Suppressor macrophage treated with lipopolysaccharide for 1 hour (primary cell): ENCODE measurements at regions not wholly inside any gene's neighbourhood (a gene's known extent, or its start where the extent isn't known, plus 50 kb on each side); places are given as distances from the start of the nearest gene placed in this dataset.

Experiments
- DNase-seq, 3 donors: peaks; one replicate each; pipeline ENCODE4 v3.0.0-alpha.2; 2020 to 2022

DNA sequence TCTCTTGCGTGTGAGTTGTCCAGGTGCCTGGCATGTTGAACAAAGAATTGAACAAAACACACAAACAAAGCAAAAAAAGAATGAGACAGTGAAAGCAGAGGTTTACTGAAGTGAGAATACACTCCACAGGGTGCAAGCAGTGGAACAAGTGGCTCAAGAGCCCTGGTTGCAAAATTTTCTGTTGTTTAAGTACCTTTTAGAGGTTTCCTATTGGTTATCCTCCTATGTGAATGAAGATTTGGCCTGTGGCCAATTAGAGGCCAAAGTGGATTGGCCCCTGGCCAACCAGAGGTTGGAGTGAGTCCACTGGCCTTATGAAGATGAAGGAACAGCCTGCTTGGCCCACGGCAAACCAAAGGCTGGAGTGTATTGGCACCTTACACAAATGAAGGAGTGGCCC is 1188.5 kb upstream of the NRXN1 start:
- no peak for DNase-seq

DNA sequence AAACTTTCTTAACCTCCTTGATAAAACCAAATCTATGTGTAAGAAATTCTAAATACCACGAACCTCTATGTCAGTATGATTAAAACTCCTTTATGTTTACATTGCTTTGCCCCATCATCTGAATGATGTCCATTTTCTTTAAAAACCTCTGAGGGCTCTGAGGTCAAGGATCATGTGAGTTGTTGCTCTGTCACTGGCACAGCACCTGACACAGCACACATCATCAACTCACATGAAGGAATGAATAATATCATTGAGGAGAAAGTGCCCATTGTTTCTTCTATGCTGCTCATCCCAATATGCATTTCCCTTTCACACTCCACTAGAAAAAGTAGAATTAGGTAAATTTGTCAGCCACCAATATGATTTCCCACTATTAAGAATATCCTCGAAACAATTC is 1178.7 kb upstream of the NRXN1 start:
- DNase-seq, result no peak

DNA sequence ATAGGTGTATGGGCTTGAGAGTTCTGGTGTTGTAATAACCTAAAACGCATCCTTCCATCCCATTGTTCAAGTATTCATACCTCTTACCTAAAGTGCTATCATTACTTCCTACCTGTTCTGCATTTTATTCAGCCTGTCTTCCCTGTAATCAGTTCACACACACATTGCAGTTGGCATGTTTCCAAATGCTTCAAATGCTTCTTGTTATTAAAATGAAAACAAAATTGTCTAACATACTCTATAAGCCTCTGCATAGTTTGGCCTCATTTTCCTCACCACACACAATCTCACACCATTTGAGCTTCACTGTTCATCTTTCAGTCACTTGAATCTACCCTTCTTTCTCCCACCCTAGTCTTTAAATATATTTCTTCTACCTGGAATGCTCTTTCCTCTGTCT is 1178.2 kb upstream of the NRXN1 start:
- no peak for DNase-seq

DNA sequence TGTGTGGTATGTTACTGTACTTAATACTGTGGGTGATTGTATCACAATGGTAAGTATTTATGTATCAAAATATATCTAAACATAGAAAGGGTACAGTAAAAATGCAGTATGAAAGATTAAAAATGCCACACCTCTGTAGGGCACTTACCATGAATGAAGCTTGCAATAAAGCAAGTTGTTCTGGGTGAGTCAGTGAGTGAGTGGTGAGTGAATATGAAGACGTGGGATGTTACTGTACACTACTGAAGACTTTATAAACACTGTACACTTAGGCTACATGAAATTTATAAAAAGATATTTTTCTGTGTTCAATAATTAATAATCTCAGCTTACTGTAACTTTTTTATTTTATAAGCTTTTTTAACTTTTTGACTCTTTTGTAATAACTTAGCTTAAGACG is 1162.4 kb upstream of the NRXN1 start:
- no peak for DNase-seq

DNA sequence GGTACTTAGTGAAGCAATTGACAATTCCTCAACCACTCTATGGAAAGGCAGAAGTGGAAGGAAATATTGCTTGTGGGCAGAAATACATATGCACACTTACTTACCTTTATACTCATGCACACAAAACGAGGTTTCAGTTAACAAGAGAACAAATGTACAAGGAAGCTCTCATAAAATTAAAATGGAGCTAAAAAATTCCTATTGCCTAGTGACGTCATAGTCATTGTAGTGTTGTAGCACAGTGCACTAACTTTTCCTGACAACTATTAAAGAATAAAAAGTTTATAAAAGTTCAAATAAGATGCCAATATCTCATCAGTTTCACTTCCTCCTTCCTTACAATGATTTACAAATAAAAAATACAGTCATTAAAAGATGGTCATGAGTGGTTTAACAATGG is 1161.9 kb upstream of the NRXN1 start:
- no peak for DNase-seq

DNA sequence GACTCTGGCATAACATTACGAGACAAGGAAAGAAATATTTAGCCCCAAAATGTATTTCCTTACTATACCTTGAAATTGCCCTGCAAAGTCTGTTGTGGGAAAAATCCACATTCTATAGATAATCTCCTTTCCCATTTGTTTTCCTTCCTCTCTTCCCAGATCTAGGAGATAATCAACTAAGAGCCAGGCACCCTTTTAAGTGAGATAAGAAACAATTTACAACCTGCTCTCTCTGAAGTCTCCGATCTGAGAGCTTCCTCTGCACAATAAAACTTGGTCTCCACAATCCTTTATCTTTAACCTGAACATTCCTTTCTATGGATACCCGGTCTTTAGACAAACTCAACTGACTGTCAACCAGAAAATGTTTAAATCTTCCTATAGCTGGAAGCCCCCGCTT is 1160.7 kb upstream of the NRXN1 start:
- no peak for DNase-seq

DNA sequence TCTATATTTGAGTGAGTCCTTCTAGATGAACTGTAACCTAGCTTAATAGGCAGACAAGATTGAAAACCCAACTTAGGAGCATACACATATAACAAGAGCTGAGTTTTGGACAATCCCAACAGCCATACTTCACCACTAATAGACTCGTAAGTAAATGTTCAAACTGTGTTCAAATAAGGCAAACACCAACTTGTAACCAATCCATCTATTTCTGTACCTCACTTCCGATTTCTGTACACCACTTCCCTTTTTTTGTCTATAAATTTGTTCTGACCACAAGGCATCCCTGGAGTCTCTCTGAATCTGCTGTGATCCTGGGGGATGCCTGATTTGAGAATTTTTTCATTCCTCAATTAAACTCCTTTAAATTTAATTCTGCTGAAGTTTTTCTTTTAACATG is 1149.1 kb upstream of the NRXN1 start:
- no peak for DNase-seq

DNA sequence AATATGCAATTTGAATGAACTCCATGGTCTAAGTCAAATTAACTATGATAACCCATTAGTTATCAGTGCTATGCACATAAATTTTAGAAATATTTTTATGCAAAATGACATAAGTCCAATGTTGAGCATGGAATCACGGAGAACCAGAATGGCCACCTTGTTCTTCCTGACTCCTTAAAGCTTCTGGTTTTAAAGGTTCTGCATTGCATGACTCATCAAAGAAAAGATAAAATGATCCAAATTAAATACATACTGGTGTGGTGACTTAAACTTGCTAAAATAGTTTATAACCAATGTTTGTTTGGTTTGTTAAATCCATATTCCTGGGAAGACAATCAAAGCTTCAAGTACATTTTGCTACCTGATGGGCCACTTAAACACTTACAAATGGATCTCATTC is 1146.9 kb upstream of the NRXN1 start:
- no peak for DNase-seq

DNA sequence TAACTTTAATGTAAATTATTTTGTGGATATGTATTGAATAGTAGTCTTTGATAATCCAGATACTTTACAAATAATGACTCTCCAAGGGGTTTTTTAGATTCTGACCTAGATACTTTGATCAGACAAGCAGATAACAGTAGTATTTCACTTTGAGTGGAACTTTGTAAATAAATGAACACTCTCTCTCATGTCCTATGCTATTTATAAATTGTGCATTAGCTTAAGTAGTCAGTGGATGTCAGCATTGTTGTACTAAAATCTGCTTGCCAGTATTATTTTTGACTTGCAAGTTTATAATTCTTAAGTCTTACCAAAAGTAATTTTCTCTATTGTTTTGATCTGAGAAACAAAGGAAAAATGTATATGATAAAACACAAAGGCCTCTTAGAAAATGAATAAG is 1113.1 kb upstream of the NRXN1 start:
- DNase-seq, result no peak

DNA sequence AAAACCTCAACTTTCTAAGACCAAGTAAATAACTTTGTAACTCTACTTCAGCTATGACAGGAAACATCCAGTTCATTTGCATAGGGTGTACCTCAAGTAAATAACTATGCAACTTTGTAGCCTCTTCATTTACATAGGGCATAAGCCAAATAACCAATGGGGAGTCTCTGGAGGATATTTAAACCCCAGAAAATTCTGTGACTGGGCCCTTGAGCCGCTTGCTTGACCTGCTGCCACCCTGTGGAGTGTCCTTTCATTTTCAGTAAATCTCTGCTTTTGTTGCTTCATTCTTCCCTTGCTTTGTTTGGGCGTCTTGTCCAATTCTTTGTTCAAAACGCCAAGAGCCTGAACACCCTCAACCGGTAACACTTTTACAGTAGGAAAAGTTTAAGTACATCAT is 1112.7 kb upstream of the NRXN1 start:
- DNase-seq, result no peak

DNA sequence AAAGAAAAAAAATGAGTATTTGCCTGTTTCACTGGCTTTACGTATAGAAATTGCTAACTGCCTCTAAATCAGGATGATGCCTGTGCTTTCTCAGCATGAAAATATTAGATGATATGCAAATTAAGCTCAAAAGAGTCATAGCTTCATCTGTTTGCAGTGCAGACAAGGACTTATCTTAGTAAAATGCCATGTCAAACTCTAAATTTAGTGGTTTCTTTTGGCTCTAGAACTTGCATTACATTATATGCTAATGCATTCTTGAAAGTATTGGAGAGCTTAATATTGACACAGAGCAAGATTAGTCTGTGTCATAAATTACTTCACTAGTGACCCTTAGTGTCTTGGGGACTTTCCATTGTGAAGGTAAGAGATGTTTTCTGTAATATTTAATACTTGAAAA is 1109.1 kb upstream of the NRXN1 start:
- DNase-seq, result no peak

DNA sequence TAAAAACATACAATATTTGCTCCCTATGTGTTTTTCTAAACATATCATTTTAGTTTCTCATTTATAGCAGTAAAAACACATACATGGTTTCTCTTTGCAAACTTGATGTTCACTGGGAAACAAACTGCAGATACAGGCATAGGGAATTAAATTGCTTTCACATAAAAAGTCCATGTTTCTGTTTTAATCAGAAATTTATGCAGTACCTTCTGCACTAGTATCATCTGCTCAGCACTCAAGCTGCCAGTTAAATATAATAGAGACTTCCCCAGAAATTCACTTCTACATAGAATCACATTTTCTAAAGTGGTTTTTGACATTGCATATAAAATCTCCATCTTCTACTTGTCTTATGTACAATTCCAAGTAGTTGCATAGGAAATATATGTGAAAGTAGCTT is 1107.3 kb upstream of the NRXN1 start:
- DNase-seq, result no peak

DNA sequence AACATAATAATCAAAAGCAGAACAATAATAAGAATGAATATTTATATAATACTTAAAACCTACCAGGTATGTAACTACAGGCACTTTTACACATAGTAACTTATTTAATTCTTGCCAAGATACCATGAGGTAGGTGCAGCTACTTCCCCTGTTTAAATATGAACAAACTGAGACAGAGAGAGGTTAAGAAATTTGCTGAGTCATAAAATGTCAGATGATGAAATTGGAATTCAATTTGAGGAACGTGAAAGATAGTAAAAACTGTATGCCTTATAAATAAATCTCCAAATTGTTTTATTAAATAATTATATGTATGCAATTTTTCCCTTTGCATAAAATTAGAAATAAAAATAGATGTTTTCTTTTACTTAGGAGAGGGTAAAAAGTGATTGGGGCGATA is 1103.3 kb upstream of the NRXN1 start:
- no peak for DNase-seq

DNA sequence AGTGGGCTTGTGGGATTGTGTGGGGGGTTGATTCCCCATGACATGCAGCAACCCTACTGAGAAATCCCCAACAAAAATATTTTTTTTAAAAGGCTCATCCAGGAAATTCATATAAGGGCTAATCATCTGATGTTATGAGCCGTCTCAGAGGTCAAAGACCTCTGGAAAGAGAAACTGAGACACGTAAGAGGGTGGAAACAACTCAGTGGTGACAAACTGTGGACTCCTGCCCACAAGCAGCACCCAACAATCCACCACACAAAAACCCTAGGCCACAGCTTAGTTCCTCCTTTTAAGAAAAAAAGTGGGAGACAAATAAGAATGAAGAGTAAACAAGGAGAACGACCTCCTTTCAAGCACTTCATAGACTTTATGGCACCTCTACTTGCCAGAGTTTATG is 1096.1 kb upstream of the NRXN1 start:
- no peak for DNase-seq

DNA sequence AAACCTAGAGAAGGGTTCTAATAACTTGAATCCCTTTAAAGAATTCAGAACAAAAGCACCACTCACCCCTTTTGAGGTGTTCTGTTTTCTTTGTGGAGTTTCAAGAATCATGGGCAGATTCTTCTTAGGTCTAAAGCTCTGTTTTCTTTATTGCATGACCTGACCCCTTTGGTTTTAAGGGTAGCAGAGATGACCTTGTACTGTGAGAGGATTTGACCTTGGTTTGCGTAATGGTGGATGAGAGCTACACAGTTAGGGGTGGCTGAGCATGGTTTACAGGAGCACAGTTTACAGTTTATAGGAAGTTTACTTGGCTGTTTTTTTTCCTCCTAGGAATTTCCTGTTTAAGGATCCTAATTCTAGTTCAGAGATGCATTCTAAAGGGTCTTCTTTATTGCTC is 1095.6 kb upstream of the NRXN1 start:
- no peak for DNase-seq

DNA sequence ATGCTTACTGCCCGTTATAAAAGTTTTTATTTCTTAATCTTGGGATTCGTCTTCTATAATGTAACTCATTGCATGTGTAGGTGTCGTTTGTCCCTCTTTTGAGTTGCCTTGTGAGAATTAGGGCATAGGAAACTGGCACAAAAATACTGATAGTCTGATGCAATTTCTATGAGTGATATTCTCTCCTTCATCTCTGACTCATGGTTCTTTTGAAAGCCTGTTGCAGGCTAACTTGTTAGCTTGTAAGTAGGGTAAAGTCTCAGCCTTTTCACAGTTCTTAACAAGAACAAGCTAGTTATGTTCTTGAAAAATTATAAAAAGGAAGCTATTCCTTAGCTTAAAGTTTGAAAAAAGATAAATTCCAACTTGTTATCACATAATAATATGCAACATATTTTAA is 1085.4 kb upstream of the NRXN1 start:
- no peak for DNase-seq

DNA sequence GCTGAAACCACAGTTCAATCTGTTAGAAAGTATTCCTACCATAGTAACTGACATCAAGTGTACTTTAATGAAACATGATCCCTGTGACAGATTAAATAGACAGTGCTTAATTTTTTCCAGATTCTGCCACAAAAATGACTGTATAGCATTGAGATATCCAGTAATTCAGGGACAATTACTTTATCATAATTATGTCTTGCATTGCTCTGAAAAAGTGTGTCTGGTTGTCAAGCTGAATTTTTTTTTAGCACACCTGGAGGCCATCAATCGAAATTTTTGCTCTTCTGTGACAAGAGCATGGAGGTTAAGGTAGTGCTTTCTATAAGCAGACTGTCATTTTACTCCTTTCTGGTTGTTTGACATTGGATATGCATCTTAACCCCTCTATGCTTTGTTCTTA is 1083.8 kb upstream of the NRXN1 start:
- DNase-seq, result no peak

DNA sequence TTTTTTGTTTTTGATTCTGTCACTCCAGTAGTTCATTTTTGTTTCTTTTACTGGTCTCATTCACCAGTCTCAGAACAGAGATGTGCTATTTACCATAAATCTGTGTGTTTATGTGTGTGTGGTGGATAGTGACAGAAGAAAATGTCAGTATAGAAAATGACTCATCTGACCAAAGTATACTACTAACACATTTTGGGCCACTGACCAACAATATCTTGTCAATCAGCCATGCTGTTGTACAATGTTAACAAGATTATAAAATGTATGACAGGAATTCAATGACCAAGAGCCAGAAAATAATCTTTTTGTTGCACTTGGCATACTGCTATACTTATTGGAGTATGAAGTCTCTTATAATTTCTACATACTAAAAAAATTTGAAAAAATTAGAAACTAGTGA is 1081.4 kb upstream of the NRXN1 start:
- DNase-seq, result no peak

DNA sequence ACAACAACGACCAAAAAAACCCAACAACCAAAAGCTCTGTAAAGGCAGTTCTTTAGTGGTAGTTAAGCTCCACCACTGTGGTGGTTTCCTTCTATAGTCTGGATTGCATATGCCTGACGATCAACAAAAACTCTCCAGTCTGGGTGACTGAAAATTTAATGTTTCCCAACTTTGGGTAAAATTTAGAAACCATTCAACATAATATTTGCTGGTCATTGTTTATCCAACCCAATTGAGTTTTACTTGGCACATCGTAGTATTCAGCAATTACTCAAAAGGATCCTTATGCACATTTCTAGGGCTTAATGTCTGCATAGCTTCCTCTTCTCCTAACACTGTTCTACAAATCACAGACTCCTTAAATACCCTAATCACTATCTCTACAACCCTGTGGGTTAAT is 1080.2 kb upstream of the NRXN1 start:
- no peak for DNase-seq

DNA sequence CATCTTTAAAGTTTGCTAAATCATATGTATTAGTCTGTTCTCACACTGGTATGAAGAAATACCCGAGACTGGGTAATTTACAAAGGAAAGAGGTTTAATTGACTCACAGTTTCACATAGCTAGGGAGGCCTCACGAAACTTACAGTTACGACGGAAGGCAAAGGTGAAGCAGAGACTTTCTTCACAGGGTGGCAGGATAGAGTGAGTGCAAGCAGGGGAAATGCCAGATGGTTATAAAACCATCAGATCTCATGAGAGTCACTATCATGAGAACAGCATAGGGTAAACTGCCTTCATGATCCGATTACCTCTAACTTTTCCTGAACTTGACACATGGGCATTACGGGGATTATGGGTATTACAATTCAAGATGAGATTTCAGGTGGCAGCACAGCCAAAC is 1075.2 kb upstream of the NRXN1 start:
- DNase-seq, result no peak

DNA sequence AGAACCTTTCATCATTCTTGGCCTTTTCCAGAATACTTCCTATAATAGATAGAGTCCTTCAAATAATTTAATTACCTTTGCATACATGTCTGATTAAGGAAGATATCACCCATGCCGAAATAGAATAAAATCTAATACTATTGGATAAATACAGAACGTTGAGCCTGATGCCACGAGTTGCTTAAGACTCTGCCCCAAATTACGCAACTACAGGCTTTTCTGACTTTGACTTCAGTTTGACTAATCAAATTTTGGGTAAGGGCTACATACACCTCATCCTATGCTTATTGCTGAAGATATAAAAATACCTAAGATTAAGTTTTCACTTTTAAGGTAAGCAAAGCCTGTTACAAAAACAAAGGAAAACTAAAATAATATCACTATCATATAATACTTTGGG is 1065.1 kb upstream of the NRXN1 start:
- DNase-seq, result no peak

DNA sequence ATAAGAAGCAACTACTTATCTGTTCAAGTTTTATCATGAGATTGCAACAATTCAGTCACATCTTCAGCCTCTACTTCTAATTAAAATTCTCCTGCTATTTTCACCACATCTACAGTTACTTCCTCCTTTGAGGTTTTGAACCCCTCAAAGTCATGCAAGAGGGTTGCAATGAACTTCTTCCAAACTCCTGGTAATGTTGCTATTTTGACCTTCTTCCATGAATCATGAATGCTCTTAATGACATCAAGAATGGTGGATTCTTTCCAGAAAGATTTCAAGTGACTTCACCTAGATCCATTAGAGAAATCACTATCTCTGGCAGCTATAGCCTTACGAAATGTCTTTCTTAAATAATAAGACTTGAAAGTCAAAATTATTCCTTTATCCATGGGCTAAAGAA is 1052.8 kb upstream of the NRXN1 start:
- DNase-seq, result no peak

DNA sequence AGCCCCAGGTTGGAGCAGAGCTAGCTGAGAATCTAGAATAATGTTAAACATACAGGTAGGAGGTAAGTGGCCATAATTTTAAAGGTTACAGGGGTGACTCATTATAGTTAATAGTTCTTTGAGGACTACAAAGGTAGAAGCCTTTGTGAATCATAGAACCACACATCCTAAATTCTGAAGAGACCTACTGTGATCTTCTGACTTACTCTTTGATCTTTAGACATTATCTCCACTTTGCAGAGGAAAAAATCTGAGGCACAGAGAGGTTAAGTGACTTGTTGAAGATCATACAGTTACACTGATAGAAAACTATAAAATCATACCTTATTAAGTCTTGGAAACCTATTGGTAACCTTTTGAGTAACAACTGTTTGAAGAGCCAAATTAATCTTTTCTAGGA is 1051.3 kb upstream of the NRXN1 start:
- no peak for DNase-seq

DNA sequence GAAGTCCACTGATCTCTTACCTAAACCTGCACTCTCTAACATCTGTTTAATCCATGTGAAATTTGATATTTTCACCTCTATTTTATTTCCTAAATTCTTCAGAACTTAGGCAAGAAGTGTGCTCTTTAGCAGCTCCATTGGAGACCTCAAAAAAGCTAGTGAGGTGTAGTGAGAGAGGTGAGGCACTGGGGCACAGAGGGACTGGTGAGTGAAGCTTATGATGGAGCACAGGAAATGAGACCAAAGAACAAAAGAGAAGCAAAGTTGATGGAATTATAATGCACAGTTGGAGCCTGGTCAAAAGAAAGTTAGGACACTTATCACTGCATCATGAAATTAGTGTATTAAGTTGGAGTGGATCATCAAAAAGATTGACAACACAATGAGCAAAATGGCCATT is 1050.7 kb upstream of the NRXN1 start:
- DNase-seq, result no peak

DNA sequence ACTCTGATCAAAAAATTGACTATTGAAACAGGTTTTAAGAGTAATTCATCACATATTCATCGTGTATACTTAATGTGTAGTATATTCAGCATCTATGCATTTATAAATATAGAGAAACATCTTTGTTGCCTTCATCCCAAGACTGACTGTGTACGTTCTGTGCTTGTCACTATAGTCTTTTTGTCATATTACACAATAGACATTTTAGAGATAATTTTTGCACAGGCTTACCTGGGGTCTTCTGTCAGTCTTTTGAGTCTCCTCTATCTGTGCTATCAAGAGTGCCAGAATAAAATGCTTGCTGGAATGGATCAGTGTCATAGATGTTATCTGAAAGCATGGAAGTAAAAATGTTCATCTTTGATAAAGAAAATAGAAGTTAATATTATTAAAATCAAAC is 1047.7 kb upstream of the NRXN1 start:
- no peak for DNase-seq

DNA sequence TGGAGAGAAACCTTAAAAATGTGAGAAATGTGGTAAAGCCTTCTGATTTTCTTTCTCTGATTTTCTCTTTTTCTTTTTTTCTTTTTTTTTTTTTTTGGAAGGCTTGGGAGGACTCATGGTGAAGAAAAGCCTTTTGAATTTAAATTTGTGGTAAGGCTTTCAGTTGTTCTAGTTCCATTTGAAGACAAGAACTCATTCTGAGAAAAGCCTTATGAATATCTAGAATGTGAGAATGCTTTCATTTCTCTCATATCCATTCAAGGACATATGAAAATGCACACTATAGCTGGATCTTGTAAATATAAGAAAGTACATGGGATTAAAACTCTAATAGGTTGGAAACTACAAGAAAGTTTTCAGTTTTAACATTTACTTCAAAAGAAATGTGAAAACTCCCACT is 1045.2 kb upstream of the NRXN1 start:
- no peak for DNase-seq
